ENCODE measurements at regions not wholly inside any gene's neighbourhood (a gene's known extent, or its start where the extent isn't known, plus 50 kb on each side); places are given as distances from the start of the nearest gene placed in this dataset.

GRCh38 chr20:56995635-56996075, 270.8 kb downstream of the BMP7 start:
- Histone ChIP-seq H3K36me3 (ENCODE audit: control insufficient read depth, insufficient read depth, low read length) (no peaks in the 10 kb centered on the region), H3K27me3 (ENCODE audit: control insufficient read depth, insufficient read depth, low read length) (0 out of 2 replicates have a peak, but pooled peaks cover 2% of the 10 kb centered on the region), H3K4me3 (ENCODE audit: low read depth, low read length) (no peak overlapping the region)
- CTCF ChIA-PET = interaction anchor here (1.0 to 2.2 kb wide), 9 partner anchors 10 to 445 kb away, joined by 3 to 11 read pairs (median 4); no protein-coding TSS in a partner anchor
- DNase-seq (ENCODE audit: low read depth) = no peak
- peak; percentile 36 for TF ChIP-seq CTCF (IDR thresholded peaks at IDR 0.05; ENCODE audit: insufficient read depth, low read depth, low read length)
- POLR2A ChIA-PET = no interaction called here

- Histone ChIP-seq H3K27me3 (ENCODE audit: control insufficient read depth, insufficient read depth, low read length) (no peaks in the 10 kb centered on the region; the same call in 1 of the 2 replicates), H3K4me3 (ENCODE audit: low read depth, low read length) (no peak overlapping the region), H3K36me3 (ENCODE audit: control insufficient read depth, insufficient read depth, low read length) (no peaks in the 10 kb centered on the region)
- ChIA-PET CTCF (interaction anchor here (1.0 to 1.9 kb wide), 3 partner anchors 442 to 446 kb away, joined by 5 to 11 read pairs (median 6); no protein-coding TSS in a partner anchor), POLR2A (no interaction called here)
- DNase-seq (ENCODE audit: low read depth) = no peak
- no peak for TF ChIP-seq CTCF (IDR thresholded peaks at IDR 0.05; ENCODE audit: insufficient read depth, low read depth, low read length)
Measured at GRCh38 chr20:56996533-56996932, 269.9 kb downstream of the BMP7 start.

- TF ChIP-seq CTCF (IDR thresholded peaks at IDR 0.05; ENCODE audit: insufficient read depth, low read depth, low read length) = no peak
- DNase-seq (ENCODE audit: low read depth) = no peak
- H3K27me3 ChIP-seq (ENCODE audit: control insufficient read depth, insufficient read depth, low read length) = no peaks in the 10 kb centered on the region; the same call in 1 of the 2 replicates
- ChIA-PET POLR2A (no interaction called here), CTCF (no interaction called here)
- no peaks in the 10 kb centered on the region for H3K36me3 ChIP-seq (ENCODE audit: control insufficient read depth, insufficient read depth, low read length)
- H3K4me3 ChIP-seq (ENCODE audit: low read depth, low read length) = no peak overlapping the region
Measured at GRCh38 chr20:56998438-56998837, 268.0 kb downstream of the BMP7 start.

GRCh38 chr20:57000441-57000968, 265.9 kb downstream of the BMP7 start:
- H3K27me3 ChIP-seq (ENCODE audit: control insufficient read depth, insufficient read depth, low read length) = no peaks in the 10 kb centered on the region; the same call in 1 of the 2 replicates
- no peak overlapping the region for H3K4me3 ChIP-seq (ENCODE audit: low read depth, low read length)
- ChIA-PET POLR2A (no interaction called here), CTCF (interaction anchor here (0.8 kb wide), 1 partner anchor 450 kb away, joined by 3 read pairs; no protein-coding TSS in a partner anchor)
- no peaks in the 10 kb centered on the region for H3K36me3 ChIP-seq (ENCODE audit: control insufficient read depth, insufficient read depth, low read length)
- TF ChIP-seq CTCF (IDR thresholded peaks at IDR 0.05; ENCODE audit: insufficient read depth, low read depth, low read length) = no peak
- DNase-seq (ENCODE audit: low read depth) = no peak

GRCh38 chr20:57001126-57001767, 265.2 kb downstream of the BMP7 start:
- ChIA-PET CTCF (no interaction called here), POLR2A (no interaction called here)
- TF ChIP-seq CTCF (IDR thresholded peaks at IDR 0.05; ENCODE audit: insufficient read depth, low read depth, low read length) = no peak
- no peak for DNase-seq (ENCODE audit: low read depth)
- Histone ChIP-seq H3K36me3 (ENCODE audit: control insufficient read depth, insufficient read depth, low read length) (no peaks in the 10 kb centered on the region), H3K27me3 (ENCODE audit: control insufficient read depth, insufficient read depth, low read length) (no peaks in the 10 kb centered on the region; the same call in 1 of the 2 replicates), H3K4me3 (ENCODE audit: low read depth, low read length) (no peak overlapping the region)
